OCI-LY3 (cell line): ENCODE measurements at regions not wholly inside any gene's neighbourhood (a gene's known extent, or its start where the extent isn't known, plus 50 kb on each side); places are given as distances from the start of the nearest gene placed in this dataset.

ENCODE experiments used
- H2AFZ ChIP-seq: fragments of 200-600, 300-600 bp; shearing (Covaris generic); 2 replicates; pipeline ENCODE4 v1.6.0; 2014; ENCODE audit warnings: antibody characterized with exemption, low read depth, low read length
- H3K27ac ChIP-seq: fragments of 200-600, 300-600 bp; sonication (generic); 2 replicates; pipeline ENCODE4 v1.5.1; 2014; ENCODE audit warnings: mild to moderate bottlenecking, low read length, moderate library complexity, mixed read lengths
- H3K27me3 ChIP-seq: fragments of 200-600, 300-600 bp; sonication (generic); 2 replicates; pipeline ENCODE4 v1.6.1; 2014; ENCODE audit warnings: low read depth, low read length, mixed read lengths
- H3K36me3 ChIP-seq: fragments of 200-600, 300-600 bp; sonication (generic); replicated peaks from 2 replicates; pipeline ENCODE3; 2014; ENCODE audit warnings: low read depth, low read length, mixed read lengths
- H3K4me1 ChIP-seq: fragments of 300-600, 200-600 bp; sonication (generic); 2 replicates; pipeline ENCODE4 v1.6.1; 2014; ENCODE audit warnings: low read length, mixed read lengths
- H3K4me2 ChIP-seq: fragments of 200-600, 300-600 bp; sonication (generic); 2 replicates; pipeline ENCODE4 v1.6.1; 2014; ENCODE audit warnings: low read length, mixed read lengths
- H3K4me3 ChIP-seq: fragments of 300-600, 200-600 bp; sonication (generic); 2 replicates; pipeline ENCODE4 v1.5.1; 2014; ENCODE audit warnings: antibody characterized with exemption, mild to moderate bottlenecking, low read length, moderate library complexity
- H3K79me2 ChIP-seq: fragments of 300-600, 200-600 bp; shearing (Covaris generic); 2 replicates; pipeline ENCODE4 v1.6.1; 2014; ENCODE audit warnings: mild to moderate bottlenecking, low read length, mixed read lengths
- H3K9ac ChIP-seq: fragments of 300-600, 200-600 bp; shearing (Covaris generic); 2 replicates; pipeline ENCODE4 v1.6.0; 2014; ENCODE audit warnings: mild to moderate bottlenecking, low read length, moderate library complexity
- H3K9me3 ChIP-seq: fragments of 200-600, 300-600 bp; shearing (Covaris generic); 2 replicates; pipeline ENCODE4 v1.6.1; 2014; ENCODE audit warnings: low read length, mixed read lengths; ENCODE audit not compliant: insufficient read depth
- H4K20me1 ChIP-seq: fragments of 200-600, 300-600 bp; sonication (generic); 2 replicates; pipeline ENCODE4 v1.6.1; 2016; ENCODE audit warnings: low read length, mixed read lengths; ENCODE audit not compliant: insufficient read depth
- EZH2phosphoT487 ChIP-seq: fragments of 200-600 bp; shearing (Covaris generic); IDR thresholded peaks from 2 replicates; pipeline ENCODE4 v1.6.1; 2018; ENCODE audit warnings: antibody characterized with exemption, mixed run types, low read depth
- TF ChIP-seq, protein P1 (sequence below): fragments of 200-600, 300-600 bp; sonication (generic); IDR thresholded peaks from 2 replicates; pipeline ENCODE4 v1.5.1; 2014; ENCODE audit warnings: antibody characterized with exemption, low read length, low read depth

DNA sequence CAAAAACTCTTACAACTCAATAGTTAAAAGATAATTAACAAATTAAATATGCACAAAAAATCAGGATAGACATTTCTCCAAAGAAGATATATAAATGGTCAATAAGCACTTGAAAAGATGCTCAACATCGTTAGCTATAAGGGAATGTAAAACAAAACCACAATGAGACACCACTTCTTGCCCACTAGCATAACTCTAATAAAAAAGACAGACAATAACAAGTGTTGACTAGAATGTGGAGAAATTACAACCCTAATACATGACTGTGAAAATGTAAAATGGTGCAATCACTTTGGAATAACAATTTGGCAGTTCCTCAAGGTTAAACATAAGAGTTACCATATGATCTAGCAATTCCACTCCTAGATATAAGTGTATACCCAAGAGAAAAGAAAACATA, 74.3 kb upstream of the PCGF5 start:
- H4K20me1 ChIP-seq, result no peaks in the 10 kb centered on the region
- no peak for TF ChIP-seq EZH2phosphoT487
- TF ChIP-seq, protein P1, sequence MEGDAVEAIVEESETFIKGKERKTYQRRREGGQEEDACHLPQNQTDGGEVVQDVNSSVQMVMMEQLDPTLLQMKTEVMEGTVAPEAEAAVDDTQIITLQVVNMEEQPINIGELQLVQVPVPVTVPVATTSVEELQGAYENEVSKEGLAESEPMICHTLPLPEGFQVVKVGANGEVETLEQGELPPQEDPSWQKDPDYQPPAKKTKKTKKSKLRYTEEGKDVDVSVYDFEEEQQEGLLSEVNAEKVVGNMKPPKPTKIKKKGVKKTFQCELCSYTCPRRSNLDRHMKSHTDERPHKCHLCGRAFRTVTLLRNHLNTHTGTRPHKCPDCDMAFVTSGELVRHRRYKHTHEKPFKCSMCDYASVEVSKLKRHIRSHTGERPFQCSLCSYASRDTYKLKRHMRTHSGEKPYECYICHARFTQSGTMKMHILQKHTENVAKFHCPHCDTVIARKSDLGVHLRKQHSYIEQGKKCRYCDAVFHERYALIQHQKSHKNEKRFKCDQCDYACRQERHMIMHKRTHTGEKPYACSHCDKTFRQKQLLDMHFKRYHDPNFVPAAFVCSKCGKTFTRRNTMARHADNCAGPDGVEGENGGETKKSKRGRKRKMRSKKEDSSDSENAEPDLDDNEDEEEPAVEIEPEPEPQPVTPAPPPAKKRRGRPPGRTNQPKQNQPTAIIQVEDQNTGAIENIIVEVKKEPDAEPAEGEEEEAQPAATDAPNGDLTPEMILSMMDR, result no peak
- H3K4me2 ChIP-seq, result no peak overlapping the region
- no peak overlapping the region for H3K4me3 ChIP-seq
- H3K9ac ChIP-seq, result no peak overlapping the region
- H3K36me3 ChIP-seq, result no peaks in the 10 kb centered on the region
- no peaks in the 10 kb centered on the region for H3K27me3 ChIP-seq
- H2AFZ ChIP-seq, result no peak overlapping the region
- no peaks in the 10 kb centered on the region for H3K9me3 ChIP-seq
- no peaks in the 10 kb centered on the region for H3K79me2 ChIP-seq
- no peak overlapping the region for H3K27ac ChIP-seq
- no peaks in the 10 kb centered on the region for H3K4me1 ChIP-seq

DNA sequence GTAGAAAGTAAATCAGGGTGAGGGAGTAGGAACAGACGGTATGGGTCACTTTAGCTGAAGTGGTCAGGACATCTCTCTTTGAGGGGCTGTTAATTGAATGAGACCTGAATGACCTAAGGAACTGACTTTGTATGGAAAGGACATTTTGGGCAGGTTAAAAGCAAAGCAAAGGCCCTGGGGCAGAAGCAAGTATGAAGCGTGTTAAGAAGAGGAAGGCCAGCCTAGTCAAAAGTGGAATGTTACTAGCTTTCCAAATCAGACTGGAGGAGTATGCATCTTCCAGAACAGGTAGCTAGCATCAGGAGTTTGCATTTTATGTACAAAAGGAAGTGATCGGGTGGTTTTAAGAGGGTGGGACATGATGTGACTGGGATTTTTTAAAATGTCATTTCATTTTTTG, 70.9 kb upstream of the PCGF5 start:
- Histone ChIP-seq H2AFZ (no peak overlapping the region), H3K4me1 (peaks cover 1% of the 10 kb centered on the region), H3K79me2 (no peaks in the 10 kb centered on the region), H4K20me1 (no peaks in the 10 kb centered on the region), H3K9me3 (no peaks in the 10 kb centered on the region), H3K27me3 (no peaks in the 10 kb centered on the region), H3K9ac (no peak overlapping the region), H3K27ac (no peak overlapping the region), H3K4me2 (no peak overlapping the region), H3K4me3 (no peak overlapping the region), H3K36me3 (no peaks in the 10 kb centered on the region)
- no peak for TF ChIP-seq EZH2phosphoT487
- TF ChIP-seq, protein P1, result no peak

DNA sequence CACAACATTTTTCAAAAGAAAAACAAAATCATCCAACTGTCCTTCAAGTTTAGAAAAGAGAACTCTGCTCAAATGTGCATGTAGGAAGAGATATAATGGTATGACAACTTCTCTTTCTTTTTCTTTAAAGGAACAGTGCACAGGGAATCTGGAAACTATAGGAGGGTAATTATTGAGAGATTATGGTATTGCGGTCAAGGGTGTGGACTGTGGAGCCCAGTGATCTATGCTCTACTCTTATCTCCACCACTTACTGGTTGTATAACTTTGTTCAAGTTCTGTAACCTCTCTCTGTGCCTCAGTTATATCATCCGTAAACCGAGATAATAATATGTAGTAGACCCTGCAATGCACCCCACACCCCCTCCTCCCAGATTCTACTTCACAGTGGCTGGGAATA, 69.8 kb upstream of the PCGF5 start:
- Histone ChIP-seq H3K4me2 (no peak overlapping the region), H3K27ac (no peak overlapping the region)

DNA sequence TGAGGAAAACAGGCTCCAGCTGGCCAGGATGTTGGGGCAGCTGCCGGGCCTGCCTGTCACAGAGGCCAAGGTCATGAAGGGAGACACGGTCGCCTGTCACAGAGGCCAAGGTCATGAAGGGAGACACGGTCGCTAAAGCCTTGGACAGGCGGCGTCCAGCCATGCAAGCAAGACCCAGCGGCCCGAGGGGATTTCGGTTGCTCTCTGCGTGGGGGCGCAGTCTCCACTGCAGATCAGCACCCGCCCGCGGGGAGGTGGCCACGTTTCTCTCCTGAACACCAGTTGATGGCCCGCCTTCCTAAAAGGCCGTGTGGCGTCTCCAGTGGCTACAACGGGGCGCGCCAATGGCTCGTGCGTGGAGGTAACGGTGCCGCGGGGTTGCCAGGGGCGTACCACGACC, 67.0 kb upstream of the PCGF5 start:
- H3K9ac ChIP-seq, result no peak overlapping the region
- H3K27ac ChIP-seq, result no peak overlapping the region
- H3K79me2 ChIP-seq, result no peaks in the 10 kb centered on the region
- peaks cover 12% of the 10 kb centered on the region for H3K4me1 ChIP-seq
- H3K4me2 ChIP-seq, result no peak overlapping the region
- no peaks in the 10 kb centered on the region for H3K9me3 ChIP-seq
- H4K20me1 ChIP-seq, result no peaks in the 10 kb centered on the region
- no peaks in the 10 kb centered on the region for H3K27me3 ChIP-seq
- H3K4me3 ChIP-seq, result no peak overlapping the region
- H3K36me3 ChIP-seq, result no peaks in the 10 kb centered on the region
- TF ChIP-seq, protein P1, result no peak
- no peak overlapping the region for H2AFZ ChIP-seq

More for the DNA sequence above, 69.8 kb upstream of the PCGF5 start:
- Histone ChIP-seq H3K79me2 (no peaks in the 10 kb centered on the region), H3K4me1 (peaks cover 12% of the 10 kb centered on the region), H3K36me3 (no peaks in the 10 kb centered on the region), H3K9ac (no peak overlapping the region), H2AFZ (no peak overlapping the region), H3K27me3 (no peaks in the 10 kb centered on the region), H3K4me3 (no peak overlapping the region), H3K9me3 (no peaks in the 10 kb centered on the region), H4K20me1 (no peaks in the 10 kb centered on the region)
- TF ChIP-seq, protein P1, result no peak
- no peak for TF ChIP-seq EZH2phosphoT487
